ENCODE measurements at regions not wholly inside any gene's neighbourhood (a gene's known extent, or its start where the extent isn't known, plus 50 kb on each side); places are given as distances from the start of the nearest gene placed in this dataset.
"Not testable (repeated sequence)": the region's sequence is repeated elsewhere in the genome, so short reads cannot be mapped to it uniquely, and the experiment has no call there.

GRCh38 chr7:145462463-145462862 lies 626.6 kb upstream of the TPK1 start:
- no peaks in the 10 kb centered on the region for H3K4me1 ChIP-seq (ENCODE audit: low read length)
- no peak overlapping the region for H3K4me3 ChIP-seq (ENCODE audit: low read length)
- no peak overlapping the region for H2AFZ ChIP-seq (ENCODE audit: low read depth, low read length)
- H3K27me3 ChIP-seq (ENCODE audit: low read depth, low read length): no peaks in the 10 kb centered on the region
- H3K4me2 ChIP-seq (ENCODE audit: low read length): no peak overlapping the region
- H3K36me3 ChIP-seq (replicated peaks; ENCODE audit: low read depth, low read length): no peaks in the 10 kb centered on the region
- no peaks in the 10 kb centered on the region for H3K9me3 ChIP-seq (ENCODE audit: insufficient read depth, low read length)
- H4K20me1 ChIP-seq (ENCODE audit: insufficient read depth, low read length): no peaks in the 10 kb centered on the region
- H3K79me2 ChIP-seq (ENCODE audit: low read length): no peaks in the 10 kb centered on the region
- H3K9ac ChIP-seq (ENCODE audit: low read length): no peak overlapping the region
- TF ChIP-seq CTCF (IDR thresholded peaks at IDR 0.05; ENCODE audit: low read depth, low read length) (no peak), EZH2phosphoT487 (IDR thresholded peaks at IDR 0.05; ENCODE audit: low read depth) (no peak)
- H3K27ac ChIP-seq (ENCODE audit: low read length): no peak overlapping the region

- H3K79me2 ChIP-seq (ENCODE audit: low read length): no peaks in the 10 kb centered on the region
- no peaks in the 10 kb centered on the region for H3K27me3 ChIP-seq (ENCODE audit: low read depth, low read length)
- H3K4me2 ChIP-seq (ENCODE audit: low read length): no peak overlapping the region
- peaks cover 7% of the 10 kb centered on the region for H3K9me3 ChIP-seq (ENCODE audit: insufficient read depth, low read length)
- TF ChIP-seq CTCF (IDR thresholded peaks at IDR 0.05; ENCODE audit: low read depth, low read length) (no peak), EZH2phosphoT487 (IDR thresholded peaks at IDR 0.05; ENCODE audit: low read depth) (no peak)
- H4K20me1 ChIP-seq (ENCODE audit: insufficient read depth, low read length): no peaks in the 10 kb centered on the region
- H3K36me3 ChIP-seq (replicated peaks; ENCODE audit: low read depth, low read length): peaks cover 14% of the 10 kb centered on the region
- H3K27ac ChIP-seq (ENCODE audit: low read length): no peak overlapping the region
- no peak overlapping the region for H3K9ac ChIP-seq (ENCODE audit: low read length)
- H2AFZ ChIP-seq (ENCODE audit: low read depth, low read length): no peak overlapping the region
- peaks cover 33% of the 10 kb centered on the region for H3K4me1 ChIP-seq (ENCODE audit: low read length)
- H3K4me3 ChIP-seq (ENCODE audit: low read length): no peak overlapping the region
Measured at GRCh38 chr7:145434811-145435210, 599.0 kb upstream of the TPK1 start.

- peak overlapping the region; percentile 17; the same call in 1 of the 2 replicates for H3K9ac ChIP-seq (ENCODE audit: low read length)
- H3K4me3 ChIP-seq (ENCODE audit: low read length): peak overlapping the region; percentile 13; the same call in 1 of the 2 replicates
- peaks cover 37% of the 10 kb centered on the region for H3K4me1 ChIP-seq (ENCODE audit: low read length)
- H2AFZ ChIP-seq (ENCODE audit: low read depth, low read length): peak overlapping the region; percentile 47; the same call in 1 of the 2 replicates
- peaks cover 17% of the 10 kb centered on the region for H3K36me3 ChIP-seq (replicated peaks; ENCODE audit: low read depth, low read length)
- H3K9me3 ChIP-seq (ENCODE audit: insufficient read depth, low read length): peaks cover 11% of the 10 kb centered on the region
- no peak for TF ChIP-seq EZH2phosphoT487 (IDR thresholded peaks at IDR 0.05; ENCODE audit: low read depth)
- TF ChIP-seq CTCF (IDR thresholded peaks at IDR 0.05; ENCODE audit: low read depth, low read length): no peak
- H3K27me3 ChIP-seq (ENCODE audit: low read depth, low read length): no peaks in the 10 kb centered on the region
- peak overlapping the region; percentile 41 for H3K4me2 ChIP-seq (ENCODE audit: low read length)
- no peaks in the 10 kb centered on the region for H4K20me1 ChIP-seq (ENCODE audit: insufficient read depth, low read length)
- peak overlapping the region; percentile 86 for H3K27ac ChIP-seq (ENCODE audit: low read length)
- no peaks in the 10 kb centered on the region for H3K79me2 ChIP-seq (ENCODE audit: low read length)
Measured at GRCh38 chr7:145431834-145432233, 596.0 kb upstream of the TPK1 start.

- not testable (repeated sequence) for H3K79me2 ChIP-seq (ENCODE audit: low read length); H3K9me3 ChIP-seq (ENCODE audit: insufficient read depth, low read length); H4K20me1 ChIP-seq (ENCODE audit: insufficient read depth, low read length); H3K4me1 ChIP-seq (ENCODE audit: low read length); H3K9ac ChIP-seq (ENCODE audit: low read length); H3K4me2 ChIP-seq (ENCODE audit: low read length); H3K27ac ChIP-seq (ENCODE audit: low read length); H3K27me3 ChIP-seq (ENCODE audit: low read depth, low read length); H3K36me3 ChIP-seq (replicated peaks; ENCODE audit: low read depth, low read length); H3K4me3 ChIP-seq (ENCODE audit: low read length); H2AFZ ChIP-seq (ENCODE audit: low read depth, low read length)
Measured at GRCh38 chr7:145418481-145418880, 582.6 kb upstream of the TPK1 start.

- Histone ChIP-seq H3K4me2 (ENCODE audit: low read length) (no peak overlapping the region), H4K20me1 (ENCODE audit: insufficient read depth, low read length) (no peaks in the 10 kb centered on the region), H3K4me1 (ENCODE audit: low read length) (no peaks in the 10 kb centered on the region), H3K36me3 (replicated peaks; ENCODE audit: low read depth, low read length) (no peaks in the 10 kb centered on the region), H3K9me3 (ENCODE audit: insufficient read depth, low read length) (peaks cover 3% of the 10 kb centered on the region; the same call in 1 of the 2 replicates), H3K9ac (ENCODE audit: low read length) (no peak overlapping the region), H3K79me2 (ENCODE audit: low read length) (no peaks in the 10 kb centered on the region), H2AFZ (ENCODE audit: low read depth, low read length) (no peak overlapping the region), H3K27me3 (ENCODE audit: low read depth, low read length) (no peaks in the 10 kb centered on the region), H3K27ac (ENCODE audit: low read length) (no peak overlapping the region), H3K4me3 (ENCODE audit: low read length) (no peak overlapping the region)
- TF ChIP-seq CTCF (IDR thresholded peaks at IDR 0.05; ENCODE audit: low read depth, low read length): no peak
- TF ChIP-seq EZH2phosphoT487 (IDR thresholded peaks at IDR 0.05; ENCODE audit: low read depth): no peak
Measured at GRCh38 chr7:145411066-145411465, 575.2 kb upstream of the TPK1 start.
